ENCODE measurements at regions not wholly inside any gene's neighbourhood (a gene's known extent, or its start where the extent isn't known, plus 50 kb on each side); places are given as distances from the start of the nearest gene placed in this dataset.

DNA sequence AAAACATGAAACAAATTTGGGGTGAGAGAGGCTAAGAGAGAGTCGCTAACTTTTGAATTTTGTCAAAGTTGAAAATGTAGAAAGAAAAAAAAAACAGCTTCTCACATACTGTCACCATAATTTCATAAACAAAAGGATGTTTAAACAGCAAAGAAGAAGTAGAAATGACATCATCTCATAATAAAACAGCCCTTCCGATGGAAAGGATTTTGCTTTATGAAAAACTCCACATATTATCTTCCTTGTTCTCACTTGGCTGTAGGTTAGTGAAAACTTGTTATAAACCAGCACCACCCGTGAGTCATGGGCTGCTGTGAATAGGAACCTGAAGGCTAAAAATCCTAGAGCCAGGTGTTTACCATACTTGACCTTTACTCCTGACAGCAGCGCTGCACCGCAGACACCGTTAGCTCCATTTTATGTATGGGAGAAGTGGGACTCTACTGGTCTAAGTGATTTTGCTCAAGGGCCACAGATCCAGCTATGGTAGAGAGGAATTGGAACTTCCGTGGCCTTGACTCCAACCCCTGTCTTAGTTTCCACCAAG lies 63.0 kb upstream of the VRK1 start:
- Histone ChIP-seq H3K36me3 (ENCODE audit: control insufficient read depth in 1 of 2, insufficient read depth in 2 of 2, low read length in 2 of 2) (no peaks in the 10 kb centered on the region), H3K9me3 (ENCODE audit: control insufficient read depth in 1 of 2, insufficient read depth in 1 of 2, low read depth in 1 of 2, low read length in 2 of 2) (no peaks in the 10 kb centered on the region), H3K79me2 (ENCODE audit: insufficient read depth, low read length) (no peaks in the 10 kb centered on the region), H2AFZ (ENCODE audit: low read depth, low read length, poor library complexity, severe bottlenecking) (no peak overlapping the region), H3K4me2 (ENCODE audit: low read length) (no peak overlapping the region), H3K27ac (ENCODE audit: low read depth, low read length) (no peak overlapping the region), H3K27me3 (ENCODE audit: insufficient read depth, low read length) (peaks cover 20% of the 10 kb centered on the region), H3K9me2 (ENCODE audit: insufficient read depth) (no peaks in the 10 kb centered on the region), H3K4me3 (replicated peaks in 1 of 2; ENCODE audit: low read depth in 1 of 2, low read length in 2 of 2) (no peak overlapping the region), H3K9ac (ENCODE audit: low read length) (no peak overlapping the region), H3K4me1 (ENCODE audit: control insufficient read depth in 1 of 2, insufficient read depth in 2 of 2, low read length in 2 of 2) (no peaks in the 10 kb centered on the region), H4K20me1 (ENCODE audit: insufficient read depth) (no peaks in the 10 kb centered on the region)
- no peak for ATAC-seq
- TF ChIP-seq EZH2phosphoT487 (IDR thresholded peaks at IDR 0.05; ENCODE audit: borderline replicate concordance) (no peak), SP1 (IDR thresholded peaks at IDR 0.05; ENCODE audit: low read depth) (no peak), POLR2A (IDR thresholded peaks at IDR 0.05; ENCODE audit: borderline replicate concordance, extremely low read depth, insufficient read depth, insufficient read length) (no peak), CEBPB (IDR thresholded peaks at IDR 0.05; ENCODE audit: low read depth) (no peak), YY1 (IDR thresholded peaks at IDR 0.05; ENCODE audit: extremely low read depth, insufficient replicate concordance, low read depth, low read length) (no peak), CBX3 (IDR thresholded peaks at IDR 0.05; ENCODE audit: low read depth) (no peak), ELF1 (IDR thresholded peaks at IDR 0.05; ENCODE audit: borderline replicate concordance, low read depth) (no peak), EGR1 (IDR thresholded peaks at IDR 0.05; ENCODE audit: low read depth) (no peak), JUND (IDR thresholded peaks at IDR 0.05) (no peak), POLR2AphosphoS5 (IDR thresholded peaks at IDR 0.05; ENCODE audit: low read depth, low read length) (no peak), EZH2 (IDR thresholded peaks at IDR 0.05) (no peak), SRF (IDR thresholded peaks at IDR 0.05; ENCODE audit: low read depth) (no peak), TCF7L2 (IDR thresholded peaks at IDR 0.05; ENCODE audit: borderline replicate concordance, extremely low read depth, insufficient read depth, insufficient read length) (no peak), ZFX (IDR thresholded peaks at IDR 0.05) (no peak)
- TF ChIP-seq, protein P1, sequence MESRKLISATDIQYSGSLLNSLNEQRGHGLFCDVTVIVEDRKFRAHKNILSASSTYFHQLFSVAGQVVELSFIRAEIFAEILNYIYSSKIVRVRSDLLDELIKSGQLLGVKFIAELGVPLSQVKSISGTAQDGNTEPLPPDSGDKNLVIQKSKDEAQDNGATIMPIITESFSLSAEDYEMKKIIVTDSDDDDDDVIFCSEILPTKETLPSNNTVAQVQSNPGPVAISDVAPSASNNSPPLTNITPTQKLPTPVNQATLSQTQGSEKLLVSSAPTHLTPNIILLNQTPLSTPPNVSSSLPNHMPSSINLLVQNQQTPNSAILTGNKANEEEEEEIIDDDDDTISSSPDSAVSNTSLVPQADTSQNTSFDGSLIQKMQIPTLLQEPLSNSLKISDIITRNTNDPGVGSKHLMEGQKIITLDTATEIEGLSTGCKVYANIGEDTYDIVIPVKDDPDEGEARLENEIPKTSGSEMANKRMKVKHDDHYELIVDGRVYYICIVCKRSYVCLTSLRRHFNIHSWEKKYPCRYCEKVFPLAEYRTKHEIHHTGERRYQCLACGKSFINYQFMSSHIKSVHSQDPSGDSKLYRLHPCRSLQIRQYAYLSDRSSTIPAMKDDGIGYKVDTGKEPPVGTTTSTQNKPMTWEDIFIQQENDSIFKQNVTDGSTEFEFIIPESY (IDR thresholded peaks at IDR 0.05; ENCODE audit: extremely low read depth, insufficient replicate concordance, low read length) = no peak
- TF ChIP-seq, protein P2, sequence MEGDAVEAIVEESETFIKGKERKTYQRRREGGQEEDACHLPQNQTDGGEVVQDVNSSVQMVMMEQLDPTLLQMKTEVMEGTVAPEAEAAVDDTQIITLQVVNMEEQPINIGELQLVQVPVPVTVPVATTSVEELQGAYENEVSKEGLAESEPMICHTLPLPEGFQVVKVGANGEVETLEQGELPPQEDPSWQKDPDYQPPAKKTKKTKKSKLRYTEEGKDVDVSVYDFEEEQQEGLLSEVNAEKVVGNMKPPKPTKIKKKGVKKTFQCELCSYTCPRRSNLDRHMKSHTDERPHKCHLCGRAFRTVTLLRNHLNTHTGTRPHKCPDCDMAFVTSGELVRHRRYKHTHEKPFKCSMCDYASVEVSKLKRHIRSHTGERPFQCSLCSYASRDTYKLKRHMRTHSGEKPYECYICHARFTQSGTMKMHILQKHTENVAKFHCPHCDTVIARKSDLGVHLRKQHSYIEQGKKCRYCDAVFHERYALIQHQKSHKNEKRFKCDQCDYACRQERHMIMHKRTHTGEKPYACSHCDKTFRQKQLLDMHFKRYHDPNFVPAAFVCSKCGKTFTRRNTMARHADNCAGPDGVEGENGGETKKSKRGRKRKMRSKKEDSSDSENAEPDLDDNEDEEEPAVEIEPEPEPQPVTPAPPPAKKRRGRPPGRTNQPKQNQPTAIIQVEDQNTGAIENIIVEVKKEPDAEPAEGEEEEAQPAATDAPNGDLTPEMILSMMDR (IDR thresholded peaks at IDR 0.05 in 2 of 3, conservative IDR thresholded peaks at IDR 0.05 in 1 of 3; ENCODE audit: borderline replicate concordance in 1 of 3, insufficient read depth in 1 of 3, low read depth in 2 of 3, low read length in 2 of 3) = no peak
- TF ChIP-seq, protein P3, sequence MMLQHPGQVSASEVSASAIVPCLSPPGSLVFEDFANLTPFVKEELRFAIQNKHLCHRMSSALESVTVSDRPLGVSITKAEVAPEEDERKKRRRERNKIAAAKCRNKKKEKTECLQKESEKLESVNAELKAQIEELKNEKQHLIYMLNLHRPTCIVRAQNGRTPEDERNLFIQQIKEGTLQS (IDR thresholded peaks at IDR 0.05) = no peak
- TF ChIP-seq, protein P4, sequence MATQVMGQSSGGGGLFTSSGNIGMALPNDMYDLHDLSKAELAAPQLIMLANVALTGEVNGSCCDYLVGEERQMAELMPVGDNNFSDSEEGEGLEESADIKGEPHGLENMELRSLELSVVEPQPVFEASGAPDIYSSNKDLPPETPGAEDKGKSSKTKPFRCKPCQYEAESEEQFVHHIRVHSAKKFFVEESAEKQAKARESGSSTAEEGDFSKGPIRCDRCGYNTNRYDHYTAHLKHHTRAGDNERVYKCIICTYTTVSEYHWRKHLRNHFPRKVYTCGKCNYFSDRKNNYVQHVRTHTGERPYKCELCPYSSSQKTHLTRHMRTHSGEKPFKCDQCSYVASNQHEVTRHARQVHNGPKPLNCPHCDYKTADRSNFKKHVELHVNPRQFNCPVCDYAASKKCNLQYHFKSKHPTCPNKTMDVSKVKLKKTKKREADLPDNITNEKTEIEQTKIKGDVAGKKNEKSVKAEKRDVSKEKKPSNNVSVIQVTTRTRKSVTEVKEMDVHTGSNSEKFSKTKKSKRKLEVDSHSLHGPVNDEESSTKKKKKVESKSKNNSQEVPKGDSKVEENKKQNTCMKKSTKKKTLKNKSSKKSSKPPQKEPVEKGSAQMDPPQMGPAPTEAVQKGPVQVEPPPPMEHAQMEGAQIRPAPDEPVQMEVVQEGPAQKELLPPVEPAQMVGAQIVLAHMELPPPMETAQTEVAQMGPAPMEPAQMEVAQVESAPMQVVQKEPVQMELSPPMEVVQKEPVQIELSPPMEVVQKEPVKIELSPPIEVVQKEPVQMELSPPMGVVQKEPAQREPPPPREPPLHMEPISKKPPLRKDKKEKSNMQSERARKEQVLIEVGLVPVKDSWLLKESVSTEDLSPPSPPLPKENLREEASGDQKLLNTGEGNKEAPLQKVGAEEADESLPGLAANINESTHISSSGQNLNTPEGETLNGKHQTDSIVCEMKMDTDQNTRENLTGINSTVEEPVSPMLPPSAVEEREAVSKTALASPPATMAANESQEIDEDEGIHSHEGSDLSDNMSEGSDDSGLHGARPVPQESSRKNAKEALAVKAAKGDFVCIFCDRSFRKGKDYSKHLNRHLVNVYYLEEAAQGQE (IDR thresholded peaks at IDR 0.05; ENCODE audit: low read depth) = no peak
- TF ChIP-seq, protein P5, sequence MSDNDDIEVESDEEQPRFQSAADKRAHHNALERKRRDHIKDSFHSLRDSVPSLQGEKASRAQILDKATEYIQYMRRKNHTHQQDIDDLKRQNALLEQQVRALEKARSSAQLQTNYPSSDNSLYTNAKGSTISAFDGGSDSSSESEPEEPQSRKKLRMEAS (IDR thresholded peaks at IDR 0.05) = no peak
- ChIA-PET CTCF (no interaction called here), POLR2A (no interaction called here), RAD21 (ENCODE audit: low non-redundant PET in 1 of 2, low total read pairs in 2 of 2, uncharacterized antibody in 2 of 2, unreplicated experiment in 2 of 2) (no interaction called here)
- intact Hi-C loops (cut with micrococcal nuclease) = no loop called here
- no peak for DNase-seq (ENCODE audit: low read depth, low spot score)
- no TSS peak for BruUV-seq (replicated peaks)
